HEK293 (cell line): ENCODE measurements at regions not wholly inside any gene's neighbourhood (a gene's known extent, or its start where the extent isn't known, plus 50 kb on each side); places are given as distances from the start of the nearest gene placed in this dataset.

Experiments used
- CTCF ChIA-PET: fragments of 350-600 bp; formaldehyde crosslinking; extraction: SDS; loops from one replicate; lab custom pipeline; 2021; ENCODE audit warnings: antibody characterized with exemption; lab: Yijun Ruan, JAX
- POLR2A ChIA-PET: fragments of 300-600 bp; formaldehyde crosslinking; extraction: SDS; loops from one replicate; lab custom pipeline; 2020; ENCODE audit warnings: antibody characterized with exemption, inconsistent platforms; lab: Yijun Ruan, JAX
- H3K27ac ChIP-seq: fragments of 200-500 bp; sonication (Bioruptor generic); 2 replicates; pipeline ENCODE4 v1.5.1; 2014; ENCODE audit warnings: low read depth, low read length, control low read depth, inconsistent platforms; ENCODE audit errors: extremely low read depth
- H3K36me3 ChIP-seq, 2 experiments: fragments of 200-500 bp in 1 of 2; sonication (Bioruptor generic) in 1 of 2; 1 replicate in 1 of 2; 2 replicates in 1 of 2; pipeline ENCODE4 v1.5.1; 2014 to 2017; ENCODE audit warnings: inconsistent platforms in 2 of 2, low read length in 2 of 2; ENCODE audit not compliant: control insufficient read depth in 2 of 2, insufficient read depth in 1 of 2
- H3K4me1 ChIP-seq: fragments of 200-500 bp; sonication (Bioruptor generic); 2 replicates; pipeline ENCODE4 v1.5.1; 2014; ENCODE audit warnings: mild to moderate bottlenecking, low read length, inconsistent platforms; ENCODE audit not compliant: control insufficient read depth, insufficient read depth
- H3K4me3 ChIP-seq: 2 replicates; pipeline ENCODE4 v1.5.1; 2011; ENCODE audit warnings: low read depth, mild to moderate bottlenecking, control low read depth, low read length, moderate library complexity
- H3K9me3 ChIP-seq: fragments of 200-500 bp; sonication (Bioruptor generic); 2 replicates; pipeline ENCODE4 v1.5.1; 2014; ENCODE audit warnings: low read depth, low read length, inconsistent platforms; ENCODE audit not compliant: control insufficient read depth, insufficient read depth
- ELK4 ChIP-seq: IDR thresholded peaks from 2 replicates; pipeline ENCODE4 v1.6.1; 2011; ENCODE audit warnings: mild to moderate bottlenecking, low read depth, low read length, borderline replicate concordance
- GFI1B ChIP-seq: fragments of 450-650 bp; formaldehyde crosslinking; IDR thresholded peaks from 2 replicates; pipeline ENCODE4 v1.5.1; 2016; ENCODE audit warnings: missing biosample characterization, missing genetic modification characterization
- HOXA7 ChIP-seq: sonication (generic); formaldehyde crosslinking; IDR thresholded peaks from 2 replicates; pipeline ENCODE4 v1.8.1; 2022; ENCODE audit warnings: missing genetic modification reagents, borderline replicate concordance
- IKZF3 ChIP-seq: fragments of 450-650 bp; IDR thresholded peaks from 2 replicates; pipeline ENCODE4 v1.5.0; 2018; ENCODE audit warnings: missing biosample characterization, mild to moderate bottlenecking, missing genetic modification characterization, moderate library complexity
- INSM2 ChIP-seq: fragments of 450-650 bp; formaldehyde crosslinking; IDR thresholded peaks from 2 replicates; pipeline ENCODE4 v1.5.1; 2016; ENCODE audit warnings: missing biosample characterization, missing genetic modification characterization
- OVOL3 ChIP-seq: fragments of 450-650 bp; formaldehyde crosslinking; IDR thresholded peaks from 2 replicates; pipeline ENCODE4 v1.5.1; 2016; ENCODE audit warnings: missing biosample characterization, missing genetic modification characterization
- PBX3 ChIP-seq: sonication (generic); formaldehyde crosslinking; IDR thresholded peaks from 2 replicates; pipeline ENCODE4 v1.8.1; 2022; ENCODE audit warnings: mild to moderate bottlenecking, moderate library complexity, missing genetic modification reagents
- PRDM4 ChIP-seq: fragments of 450-650 bp; formaldehyde crosslinking; IDR thresholded peaks from 2 replicates; pipeline ENCODE4 v1.5.1; 2017; ENCODE audit warnings: missing biosample characterization, missing genetic modification characterization
- RBAK ChIP-seq: fragments of 450-650 bp; formaldehyde crosslinking; IDR thresholded peaks from 2 replicates; pipeline ENCODE4 v1.5.1; 2016; ENCODE audit warnings: missing biosample characterization, missing genetic modification characterization
- ZBTB1 ChIP-seq: fragments of 450-650 bp; formaldehyde crosslinking; IDR thresholded peaks from 2 replicates; pipeline ENCODE4 v1.5.1; 2016; ENCODE audit warnings: missing biosample characterization, missing genetic modification characterization
- ZBTB21 ChIP-seq: fragments of 450-650 bp; formaldehyde crosslinking; IDR thresholded peaks from 2 replicates; pipeline ENCODE4 v1.5.1; 2017; ENCODE audit warnings: missing biosample characterization, missing genetic modification characterization
- ZBTB6 ChIP-seq: fragments of 450-650 bp; formaldehyde crosslinking; IDR thresholded peaks from 2 replicates; pipeline ENCODE4 v1.5.1; 2017; ENCODE audit warnings: missing biosample characterization, missing genetic modification characterization
- ZNF202 ChIP-seq: fragments of 450-650 bp; formaldehyde crosslinking; IDR thresholded peaks from 2 replicates; pipeline ENCODE4 v1.5.1; 2016; ENCODE audit warnings: missing biosample characterization, missing genetic modification characterization, borderline replicate concordance
- ZNF211 ChIP-seq: fragments of 450-650 bp; formaldehyde crosslinking; IDR thresholded peaks from 2 replicates; pipeline ENCODE4 v1.5.1; 2016; ENCODE audit warnings: low read depth, missing biosample characterization, missing genetic modification characterization
- ZNF214 ChIP-seq: fragments of 450-650 bp; formaldehyde crosslinking; IDR thresholded peaks from 2 replicates; pipeline ENCODE4 v1.5.1; 2017; ENCODE audit warnings: missing biosample characterization, mild to moderate bottlenecking, missing genetic modification characterization, borderline replicate concordance
- ZNF26 ChIP-seq: fragments of 450-650 bp; formaldehyde crosslinking; IDR thresholded peaks from 2 replicates; pipeline ENCODE4 v1.5.1; 2016; ENCODE audit warnings: missing biosample characterization, missing genetic modification characterization
- ZNF354C ChIP-seq: fragments of 450-650 bp; formaldehyde crosslinking; IDR thresholded peaks from 2 replicates; pipeline ENCODE4 v1.5.1; 2016; ENCODE audit warnings: missing biosample characterization, missing genetic modification characterization, low read depth, borderline replicate concordance
- ZNF707 ChIP-seq: fragments of 450-650 bp; formaldehyde crosslinking; IDR thresholded peaks from 2 replicates; pipeline ENCODE4 v1.5.1; 2016; ENCODE audit warnings: missing biosample characterization, missing genetic modification characterization
- ZNF777 ChIP-seq: fragments of 450-650 bp; formaldehyde crosslinking; IDR thresholded peaks from 2 replicates; pipeline ENCODE4 v1.5.1; 2017; ENCODE audit warnings: missing biosample characterization, missing genetic modification characterization, borderline replicate concordance
- ZNF792 ChIP-seq: fragments of 450-650 bp; formaldehyde crosslinking; IDR thresholded peaks from 2 replicates; pipeline ENCODE4 v1.5.1; 2016; ENCODE audit warnings: missing biosample characterization, missing genetic modification characterization
- ZSCAN30 ChIP-seq: fragments of 450-650 bp; IDR thresholded peaks from 2 replicates; pipeline ENCODE4 v1.5.1; 2018; ENCODE audit warnings: missing biosample characterization, mild to moderate bottlenecking, missing genetic modification characterization, moderate library complexity
- TF ChIP-seq, protein P1 (sequence below): fragments of 450-650 bp; formaldehyde crosslinking; IDR thresholded peaks from 2 replicates; pipeline ENCODE4 v1.5.1; 2017; ENCODE audit warnings: missing biosample characterization, missing genetic modification characterization
- TF ChIP-seq, protein P2 (sequence below): fragments of 450-650 bp; formaldehyde crosslinking; IDR thresholded peaks from 2 replicates; pipeline ENCODE4 v1.5.0; 2017; ENCODE audit warnings: missing biosample characterization, missing genetic modification characterization, borderline replicate concordance

DNA sequence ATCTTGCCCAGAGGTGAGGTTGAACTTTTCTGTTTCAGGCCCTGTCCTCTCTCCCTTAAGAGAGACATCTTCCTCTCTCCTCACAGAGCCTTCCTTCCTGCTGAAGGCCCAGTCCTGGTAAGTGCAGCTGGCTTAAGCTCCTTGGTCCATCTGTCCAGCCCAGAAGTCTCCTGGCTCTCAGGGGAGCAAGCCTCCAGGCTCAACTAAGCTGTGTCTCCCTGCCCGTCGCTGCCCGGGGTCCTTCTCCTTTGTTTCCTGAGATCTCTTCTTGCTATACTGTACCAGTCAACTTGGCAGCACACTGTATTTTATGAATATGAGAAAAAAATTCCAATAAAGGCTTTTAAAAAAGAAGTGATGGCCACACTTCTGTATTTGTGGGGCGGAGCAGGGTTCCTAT, 77.4 kb downstream of the KCNF1 start:
- Histone ChIP-seq H3K36me3 (no peaks in the 10 kb centered on the region), H3K4me1 (no peaks in the 10 kb centered on the region), H3K27ac (no peak overlapping the region)
- POLR2A ChIA-PET = no interaction called here
- CTCF ChIA-PET = no interaction called here
- TF ChIP-seq INSM2 (tag by site-specific recombination) = no peak
- no peak for TF ChIP-seq IKZF3 (tag by site-specific recombination)
- no peak for TF ChIP-seq ZNF214 (tag by site-specific recombination)
- TF ChIP-seq ZNF26 = no peak
- TF ChIP-seq PRDM4 (tag by site-specific recombination) = no peak
- TF ChIP-seq ZSCAN30 (tag by site-specific recombination) = no peak
- TF ChIP-seq ZBTB6 (tag by site-specific recombination) = no peak
- TF ChIP-seq ZBTB21 (tag by site-specific recombination) = no peak
- TF ChIP-seq PBX3 = no peak
- TF ChIP-seq ZBTB1 (tag by site-specific recombination) = no peak
- no peak for TF ChIP-seq ZNF777
- TF ChIP-seq GFI1B = no peak
- TF ChIP-seq OVOL3 = no peak
- no peak for TF ChIP-seq ZNF354C (tag by site-specific recombination)
- TF ChIP-seq ELK4 = no peak
- no peak for TF ChIP-seq RBAK (tag by site-specific recombination)
- TF ChIP-seq, all 188 proteins: peak for 0
- H3K4me3 ChIP-seq = no peak overlapping the region
- H3K9me3 ChIP-seq = no peaks in the 10 kb centered on the region

DNA sequence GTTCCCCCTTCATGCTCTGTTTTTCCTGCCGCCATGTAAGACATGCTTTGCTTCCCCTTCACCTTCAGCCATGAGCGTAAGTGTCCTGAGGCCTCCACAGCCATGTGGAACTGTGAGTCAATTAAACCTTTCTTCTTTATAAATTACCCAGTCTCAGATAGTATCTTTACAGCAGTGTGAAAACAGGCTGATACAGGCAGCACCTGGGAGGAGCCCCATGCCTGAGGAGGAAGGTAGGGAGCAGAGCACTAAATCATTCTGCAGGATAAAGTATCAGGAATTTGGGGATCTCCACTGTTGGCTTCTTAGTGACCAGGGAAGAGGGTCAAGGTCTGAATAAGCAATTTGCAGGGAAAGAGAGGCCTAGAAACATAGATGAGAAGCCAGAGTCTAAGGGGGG, 78.0 kb downstream of the KCNF1 start:
- POLR2A ChIA-PET = no interaction called here
- H3K4me1 ChIP-seq = no peaks in the 10 kb centered on the region
- no peak overlapping the region for H3K27ac ChIP-seq
- H3K36me3 ChIP-seq = no peaks in the 10 kb centered on the region
- H3K9me3 ChIP-seq = no peaks in the 10 kb centered on the region
- CTCF ChIA-PET = no interaction called here
- H3K4me3 ChIP-seq = no peak overlapping the region
- TF ChIP-seq ZNF354C (tag by site-specific recombination) (no peak), ZNF211 (tag by site-specific recombination) (no peak), GFI1B (no peak), ZNF707 (tag by site-specific recombination) (no peak), ZNF202 (tag by site-specific recombination) (no peak), ZNF792 (tag by site-specific recombination) (no peak), HOXA7 (no peak)
- TF ChIP-seq, protein P1, sequence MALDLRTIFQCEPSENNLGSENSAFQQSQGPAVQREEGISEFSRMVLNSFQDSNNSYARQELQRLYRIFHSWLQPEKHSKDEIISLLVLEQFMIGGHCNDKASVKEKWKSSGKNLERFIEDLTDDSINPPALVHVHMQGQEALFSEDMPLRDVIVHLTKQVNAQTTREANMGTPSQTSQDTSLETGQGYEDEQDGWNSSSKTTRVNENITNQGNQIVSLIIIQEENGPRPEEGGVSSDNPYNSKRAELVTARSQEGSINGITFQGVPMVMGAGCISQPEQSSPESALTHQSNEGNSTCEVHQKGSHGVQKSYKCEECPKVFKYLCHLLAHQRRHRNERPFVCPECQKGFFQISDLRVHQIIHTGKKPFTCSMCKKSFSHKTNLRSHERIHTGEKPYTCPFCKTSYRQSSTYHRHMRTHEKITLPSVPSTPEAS = no peak
- TF ChIP-seq, protein P2, sequence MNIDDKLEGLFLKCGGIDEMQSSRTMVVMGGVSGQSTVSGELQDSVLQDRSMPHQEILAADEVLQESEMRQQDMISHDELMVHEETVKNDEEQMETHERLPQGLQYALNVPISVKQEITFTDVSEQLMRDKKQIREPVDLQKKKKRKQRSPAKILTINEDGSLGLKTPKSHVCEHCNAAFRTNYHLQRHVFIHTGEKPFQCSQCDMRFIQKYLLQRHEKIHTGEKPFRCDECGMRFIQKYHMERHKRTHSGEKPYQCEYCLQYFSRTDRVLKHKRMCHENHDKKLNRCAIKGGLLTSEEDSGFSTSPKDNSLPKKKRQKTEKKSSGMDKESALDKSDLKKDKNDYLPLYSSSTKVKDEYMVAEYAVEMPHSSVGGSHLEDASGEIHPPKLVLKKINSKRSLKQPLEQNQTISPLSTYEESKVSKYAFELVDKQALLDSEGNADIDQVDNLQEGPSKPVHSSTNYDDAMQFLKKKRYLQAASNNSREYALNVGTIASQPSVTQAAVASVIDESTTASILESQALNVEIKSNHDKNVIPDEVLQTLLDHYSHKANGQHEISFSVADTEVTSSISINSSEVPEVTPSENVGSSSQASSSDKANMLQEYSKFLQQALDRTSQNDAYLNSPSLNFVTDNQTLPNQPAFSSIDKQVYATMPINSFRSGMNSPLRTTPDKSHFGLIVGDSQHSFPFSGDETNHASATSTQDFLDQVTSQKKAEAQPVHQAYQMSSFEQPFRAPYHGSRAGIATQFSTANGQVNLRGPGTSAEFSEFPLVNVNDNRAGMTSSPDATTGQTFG (tag by site-specific recombination) = no peak
